Fibroblast of skin of right biceps (primary cell): ENCODE measurements at regions not wholly inside any gene's neighbourhood (a gene's known extent, or its start where the extent isn't known, plus 50 kb on each side); places are given as distances from the start of the nearest gene placed in this dataset.
"Not testable (repeated sequence)": the region's sequence is repeated elsewhere in the genome, so short reads cannot be mapped to it uniquely, and the experiment has no call there.

ENCODE experiments used
- DNase-seq: peaks from one replicate; pipeline ENCODE4 v3.0.0-alpha.2; 2013

GRCh38 chr14:104390941-104391901, 188.3 kb upstream of the C14orf180 start:
- no peak for DNase-seq

- no peak for DNase-seq
Measured at GRCh38 chr14:104392001-104392395, 187.6 kb upstream of the C14orf180 start.

DNA sequence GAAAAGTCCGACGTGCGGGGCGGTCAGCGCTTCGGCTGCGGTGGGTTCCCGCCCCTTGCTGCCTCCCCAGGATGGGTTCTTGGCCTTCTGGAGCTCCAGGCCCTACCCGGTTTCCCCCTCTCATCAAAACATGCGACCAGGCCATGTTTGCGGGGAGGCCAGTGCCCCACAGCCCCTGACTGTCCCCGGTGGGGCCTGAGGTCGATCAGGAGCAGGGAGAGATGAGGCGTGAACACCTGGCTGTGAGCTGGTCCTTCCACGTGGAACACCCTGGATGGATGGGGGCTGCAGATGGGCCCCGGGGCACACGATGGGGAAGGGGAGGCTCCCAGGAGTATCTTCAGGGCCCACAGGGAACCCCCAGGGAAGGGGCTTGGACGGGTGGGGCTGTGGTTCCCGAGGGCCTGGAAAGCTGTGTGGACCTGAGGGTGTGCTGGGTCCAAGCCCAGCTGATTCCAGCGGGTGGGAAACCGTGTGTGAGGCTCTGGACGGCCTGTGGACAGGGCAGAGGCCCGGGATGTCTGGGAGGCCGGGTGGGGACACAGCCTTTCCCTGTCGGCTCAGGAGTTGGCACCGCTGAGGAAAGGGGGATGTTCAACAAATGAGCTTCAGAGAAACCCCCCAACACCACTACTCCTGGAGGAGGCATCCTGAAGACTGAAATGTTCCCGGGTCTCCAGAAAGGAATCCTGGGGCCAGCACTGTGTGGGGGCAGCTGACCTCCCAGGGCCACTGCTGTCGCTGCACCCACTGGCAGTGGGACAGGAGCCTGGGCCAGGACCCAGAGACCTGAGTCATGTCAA, 187.0 kb upstream of the C14orf180 start:
- DNase-seq = no peak

- DNase-seq = no peak
Measured at GRCh38 chr14:104393199-104393897, 186.2 kb upstream of the C14orf180 start.

DNA sequence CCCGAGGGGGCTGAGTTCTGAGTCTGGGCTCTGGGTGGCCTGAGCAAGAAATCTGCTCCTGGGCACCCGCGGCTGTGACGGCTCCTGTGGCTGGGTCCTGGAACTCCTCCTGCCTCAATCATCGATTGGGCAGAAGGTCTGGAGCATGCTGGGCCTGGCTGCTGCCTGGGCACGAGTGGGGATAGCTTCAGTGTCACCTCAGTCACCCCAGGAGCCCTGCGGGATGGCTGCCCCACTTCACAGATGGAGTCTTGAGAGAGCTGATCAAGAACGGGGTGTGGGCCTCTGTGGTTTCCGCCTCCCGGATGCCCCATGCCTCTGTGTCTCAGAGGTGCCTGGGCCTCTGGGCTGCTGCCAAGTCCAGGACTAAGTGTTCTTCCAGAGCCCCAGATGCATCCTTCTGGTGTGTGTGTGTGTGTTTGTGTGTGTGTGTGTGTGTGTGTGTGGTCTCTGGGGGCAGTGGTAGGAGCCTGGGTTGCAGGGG, 185.6 kb upstream of the C14orf180 start:
- no peak for DNase-seq

DNA sequence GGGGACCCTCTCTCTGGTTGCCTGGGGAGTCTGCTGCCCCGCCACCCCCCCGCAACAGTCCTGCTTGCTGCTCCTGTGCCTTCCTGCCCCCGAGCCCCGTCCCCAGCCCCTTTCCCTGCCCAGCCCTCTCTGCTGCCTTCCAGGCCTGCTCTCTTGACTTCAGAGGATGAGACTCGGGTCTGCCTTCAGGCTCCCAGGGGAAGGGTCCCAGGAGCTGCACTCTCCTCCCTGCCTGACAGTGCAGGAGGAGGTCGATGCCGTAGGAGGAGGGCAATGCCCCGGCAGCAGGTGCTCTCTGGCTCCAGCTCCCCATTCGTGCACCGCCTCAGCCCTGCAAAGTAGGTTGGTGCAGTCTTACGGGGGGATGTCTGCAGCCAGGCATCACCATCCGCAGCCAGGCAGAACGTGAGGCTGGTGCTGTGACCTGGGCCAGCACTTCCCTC, 185.1 kb upstream of the C14orf180 start:
- no peak for DNase-seq

DNA sequence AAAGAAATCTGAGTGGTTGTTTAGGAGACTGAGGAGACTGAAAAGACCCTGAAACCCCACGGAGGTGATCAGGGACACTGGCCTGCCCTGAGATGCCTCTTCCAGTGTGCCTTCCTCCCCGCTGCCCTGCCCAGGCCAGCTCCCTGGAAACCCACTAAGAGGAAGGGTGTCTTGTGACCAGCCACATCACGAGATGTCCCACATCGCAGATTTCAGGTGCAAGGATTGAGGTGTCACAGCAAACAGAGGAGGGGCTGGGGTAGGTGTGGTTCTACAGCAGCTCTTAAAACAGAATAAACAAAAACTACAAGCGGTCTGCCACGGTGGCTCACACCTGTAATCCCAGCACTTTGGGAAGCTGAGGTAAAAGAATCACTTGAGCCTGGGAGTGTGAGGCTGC, 184.3 kb upstream of the C14orf180 start:
- DNase-seq = no peak

GRCh38 chr14:104395941-104396681, 183.5 kb upstream of the C14orf180 start:
- DNase-seq = no peak

DNA sequence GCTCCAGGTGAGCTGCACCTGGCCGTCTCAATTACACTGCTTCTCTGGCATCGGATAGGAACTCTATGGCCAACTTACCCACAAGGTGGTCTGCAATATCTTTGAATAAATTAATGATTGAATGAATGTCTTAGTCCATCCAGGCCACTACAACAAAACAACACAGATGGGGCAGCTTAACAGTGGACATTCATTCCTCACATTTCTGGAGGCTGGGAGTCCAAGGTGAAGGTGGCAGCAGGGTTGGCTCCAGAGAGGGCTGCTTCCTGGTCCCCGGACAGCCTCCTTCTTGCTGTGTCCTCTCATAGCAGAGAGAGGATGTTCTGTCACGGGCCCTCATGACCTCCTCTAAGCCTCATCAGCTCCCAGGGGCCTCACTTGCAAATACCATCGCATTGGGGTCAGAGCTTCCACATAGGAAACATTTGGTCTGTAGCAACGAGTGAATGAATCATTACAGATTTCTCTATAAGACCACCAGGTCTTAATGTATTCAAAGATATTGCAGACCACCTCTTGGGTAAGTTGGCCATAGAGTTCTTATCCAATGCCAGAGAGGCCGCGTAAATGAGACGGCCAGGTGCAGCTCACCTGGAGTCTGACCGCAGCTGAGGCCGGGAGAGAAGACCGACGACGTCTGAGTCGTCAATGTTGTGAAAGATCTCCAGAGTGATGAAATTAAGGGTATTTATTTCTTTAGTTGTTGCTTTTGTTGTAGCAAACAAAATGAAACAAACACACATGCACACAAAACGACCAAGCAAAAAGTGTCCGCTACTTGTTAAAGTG, 182.7 kb upstream of the C14orf180 start:
- no peak for DNase-seq

DNA sequence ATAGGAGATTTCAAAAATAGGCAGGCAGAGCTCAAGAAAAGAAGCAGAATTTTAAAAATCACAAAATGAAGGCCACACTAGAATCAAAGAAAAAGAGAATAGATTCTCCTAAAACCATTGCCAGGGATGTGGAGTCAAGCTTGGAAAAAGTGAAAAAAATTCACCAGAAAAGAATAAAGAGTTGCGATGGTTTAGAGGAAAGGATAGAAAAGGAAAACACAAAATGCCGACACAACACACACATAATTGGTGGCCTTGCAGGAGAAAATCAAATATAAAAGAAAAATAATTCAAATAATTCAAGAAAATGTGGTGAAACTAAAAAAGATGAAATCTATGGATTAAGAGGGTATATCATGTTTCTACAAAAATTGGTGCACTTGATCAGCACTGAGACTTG, 181.6 kb upstream of the C14orf180 start:
- DNase-seq = no peak

DNA sequence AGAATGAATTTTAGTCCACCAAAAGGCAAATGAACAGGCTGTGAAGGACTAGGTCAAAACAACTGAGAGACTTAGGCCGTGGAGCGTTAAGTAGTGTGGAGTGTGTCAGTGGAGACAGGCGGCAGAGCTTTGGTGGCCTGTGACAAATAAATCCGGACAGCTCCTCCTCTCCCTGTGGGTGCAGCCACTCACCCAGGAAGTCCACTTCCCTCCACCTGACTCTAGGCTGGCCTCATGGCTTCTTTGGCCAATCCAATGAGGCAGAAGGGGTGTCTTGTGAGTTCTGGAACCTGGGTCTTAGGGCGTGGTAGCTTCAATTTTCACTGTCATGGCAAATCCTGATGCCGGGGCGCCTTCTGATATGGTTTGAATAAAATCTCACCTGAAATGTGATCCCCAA, 180.9 kb upstream of the C14orf180 start:
- no peak for DNase-seq

DNA sequence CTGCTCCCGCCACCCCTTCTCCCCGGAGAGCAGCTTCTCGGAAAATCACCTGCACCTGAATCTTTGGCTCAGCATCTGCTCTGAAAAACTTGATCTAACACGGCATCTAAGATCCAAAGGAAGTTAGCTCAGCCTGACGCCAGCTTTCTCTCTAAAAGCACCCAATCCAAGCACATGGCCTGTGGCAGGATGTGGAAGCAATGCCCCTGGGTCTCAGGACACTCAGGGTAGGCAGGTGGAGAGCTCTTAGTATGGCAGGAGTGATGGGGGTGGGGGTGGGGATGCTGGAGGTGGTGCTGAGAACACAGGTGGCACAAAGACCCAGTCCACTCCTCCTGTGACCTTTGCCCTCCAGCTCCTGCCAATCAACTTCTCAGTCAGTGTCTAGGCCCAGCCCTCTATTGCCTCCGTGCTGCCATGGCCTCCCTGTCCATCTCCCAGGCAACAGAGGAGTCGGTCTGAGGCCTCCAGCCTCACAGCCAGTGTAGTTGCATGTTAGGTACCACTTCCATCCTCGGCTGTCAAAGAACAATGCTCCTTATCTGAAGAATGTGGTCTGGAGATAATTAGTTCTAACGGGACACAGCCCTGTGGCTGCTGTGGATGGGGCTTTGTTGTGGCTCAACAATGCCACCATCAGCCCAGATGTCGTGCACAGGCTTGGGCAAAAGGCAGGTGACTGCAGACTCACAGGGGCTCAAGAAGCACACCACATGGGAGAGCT, 180.0 kb upstream of the C14orf180 start:
- no peak for DNase-seq

- DNase-seq = no peak
Measured at GRCh38 chr14:104400355-104400754, 179.2 kb upstream of the C14orf180 start.

DNA sequence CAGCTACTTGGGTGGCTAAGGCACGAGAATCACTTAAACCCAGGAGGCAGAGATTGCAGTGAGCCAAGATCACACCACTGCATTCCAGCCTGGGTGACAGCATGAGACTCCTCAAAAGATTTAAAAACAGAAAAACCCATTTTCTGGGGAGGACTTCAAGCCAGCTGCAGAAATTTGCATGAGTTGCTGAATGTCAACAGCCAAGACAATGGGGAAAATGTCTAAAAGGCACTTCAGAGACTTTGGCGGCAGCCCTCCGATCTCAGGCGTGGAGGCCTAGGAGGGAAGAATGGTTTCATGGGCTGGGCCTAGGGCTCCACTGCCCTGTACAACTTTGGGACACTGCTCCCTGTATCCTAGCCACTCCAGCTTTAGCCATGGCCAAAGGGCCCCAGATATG, 177.8 kb upstream of the C14orf180 start:
- no peak for DNase-seq

- DNase-seq = not testable (repeated sequence)
Measured at GRCh38 chr14:104402303-104402702, 177.3 kb upstream of the C14orf180 start.

DNA sequence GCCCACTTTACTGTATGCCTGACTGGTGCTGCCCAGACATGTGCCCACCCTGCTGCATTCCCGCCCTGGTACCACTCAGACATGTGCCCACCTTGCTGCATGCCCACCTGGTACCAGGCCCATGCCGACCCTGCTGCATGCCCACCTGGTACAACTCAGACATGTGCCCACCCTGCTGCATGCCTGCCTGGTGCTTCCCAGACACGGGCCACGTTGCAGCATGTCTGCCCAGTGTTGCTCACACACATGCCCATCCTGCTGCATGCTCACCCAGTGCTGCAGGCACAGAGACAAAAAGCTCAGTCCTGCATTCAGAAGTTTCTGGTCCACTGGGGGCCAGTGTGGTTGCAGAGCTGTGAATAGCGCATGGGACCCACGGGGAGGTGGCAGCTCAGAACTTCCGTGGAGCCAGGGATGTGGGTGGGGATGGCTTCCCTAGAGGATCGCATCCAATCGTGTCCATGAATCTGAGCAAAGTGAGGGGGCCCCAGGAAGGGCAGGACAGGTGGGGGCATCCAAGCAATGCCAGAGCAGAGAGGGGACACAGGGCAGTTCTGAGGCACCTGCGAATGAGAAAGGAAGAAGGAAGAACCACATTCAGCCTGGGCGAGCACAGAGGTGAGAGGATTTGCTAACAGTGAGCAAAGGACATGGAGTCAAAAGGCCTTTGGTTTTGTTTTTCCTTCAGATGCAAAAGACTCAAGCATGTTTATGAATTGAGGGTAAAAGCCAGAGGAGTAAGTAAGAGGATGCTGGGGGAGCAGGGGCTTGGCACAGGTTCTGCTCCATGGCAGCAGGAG, 175.9 kb upstream of the C14orf180 start:
- DNase-seq = no peak

DNA sequence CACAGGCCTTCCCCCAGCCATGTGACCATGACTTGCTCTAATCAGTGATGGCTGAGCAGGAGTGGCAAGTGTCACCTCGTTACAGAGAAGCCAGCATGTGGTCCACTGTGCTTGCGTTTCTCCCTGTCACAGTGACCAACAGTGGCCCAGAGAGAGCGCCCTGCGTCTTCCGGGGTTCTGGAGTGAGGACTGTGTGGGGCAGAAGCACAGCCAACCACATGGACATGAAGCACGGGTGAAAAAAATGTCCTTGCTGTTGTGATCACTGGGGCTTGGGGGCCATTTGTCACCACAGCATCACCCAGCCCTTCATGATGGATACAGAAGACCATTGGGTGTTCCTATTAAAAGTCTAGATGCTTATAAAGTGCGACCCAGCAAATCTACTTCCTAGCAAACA, 174.6 kb upstream of the C14orf180 start:
- no peak for DNase-seq

DNA sequence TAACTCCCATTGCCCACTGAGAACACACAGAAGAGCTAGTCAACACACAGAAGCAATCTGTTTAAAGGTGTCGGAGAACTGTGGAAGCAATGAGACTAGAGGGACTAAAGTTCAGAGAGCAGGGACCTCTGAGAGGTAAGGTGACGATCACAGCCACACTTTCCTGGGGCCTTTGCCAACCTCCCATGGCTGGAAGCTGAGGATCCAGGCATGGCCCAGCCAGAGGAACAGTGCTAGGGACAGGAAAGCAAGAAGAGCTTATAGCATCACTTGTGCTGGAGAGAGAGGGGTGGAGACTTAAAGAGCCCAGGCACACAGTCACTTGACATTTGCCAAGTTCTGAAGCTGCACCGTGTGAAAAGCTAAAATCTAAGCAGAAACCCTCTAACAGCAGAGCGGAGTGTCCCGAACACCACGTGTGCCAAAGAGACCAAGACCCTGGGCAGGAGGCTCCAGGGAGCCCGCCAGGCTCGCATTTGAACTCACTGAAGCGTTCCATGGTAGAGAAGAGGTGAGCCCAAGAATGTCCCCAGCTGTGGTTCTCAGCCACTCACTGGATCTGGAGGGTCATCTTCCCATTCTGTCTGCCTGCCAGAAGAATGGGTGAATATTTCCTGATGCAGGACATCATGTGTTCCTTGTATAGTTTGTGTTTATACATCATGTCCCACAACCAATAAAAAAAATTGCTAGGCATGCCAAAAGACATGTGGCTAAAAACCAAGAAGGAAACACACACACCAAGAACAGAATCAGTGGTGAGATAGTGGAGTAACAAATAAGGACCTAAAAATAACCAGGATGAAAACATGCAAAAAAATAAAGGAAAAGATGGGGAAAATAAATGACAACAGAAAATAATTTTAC, 174.0 kb upstream of the C14orf180 start:
- DNase-seq = no peak

GRCh38 chr14:104406831-104407230, 172.7 kb upstream of the C14orf180 start:
- no peak for DNase-seq
